MM.1S (cell line): ENCODE measurements at regions not wholly inside any gene's neighbourhood (a gene's known extent, or its start where the extent isn't known, plus 50 kb on each side); places are given as distances from the start of the nearest gene placed in this dataset.

Experiments
- DNase-seq: peaks from one replicate; pipeline ENCODE4 v3.0.0-alpha.2; 2015
- H2AFZ ChIP-seq: fragments of 300-600 bp; sonication (generic); 2 replicates; pipeline ENCODE4 v1.6.0; 2016; ENCODE audit warnings: antibody characterized with exemption, low read length
- H3F3A ChIP-seq: fragments of 300-600 bp; sonication (generic); 2 replicates; pipeline ENCODE4 v1.6.1; 2016; ENCODE audit warnings: mild to moderate bottlenecking, antibody characterized with exemption, low read length, moderate library complexity, mixed read lengths; ENCODE audit not compliant: insufficient read depth
- H3K27ac ChIP-seq: fragments of 300-600 bp; sonication (generic); 2 replicates; pipeline ENCODE4 v1.5.1; 2016; ENCODE audit warnings: mild to moderate bottlenecking, low read length
- H3K27me3 ChIP-seq: fragments of 300-600 bp; sonication (generic); replicated peaks from 2 replicates; pipeline ENCODE4 v1.6.0; 2016; ENCODE audit warnings: low read length; ENCODE audit not compliant: insufficient read depth
- H3K36me3 ChIP-seq: fragments of 300-600 bp; sonication (generic); replicated peaks from 2 replicates; pipeline ENCODE4 v1.6.1; 2016; ENCODE audit warnings: mild to moderate bottlenecking, low read length, mixed read lengths; ENCODE audit not compliant: insufficient read depth
- H3K4me1 ChIP-seq: fragments of 300-600 bp; sonication (generic); 2 replicates; pipeline ENCODE4 v1.6.1; 2016; ENCODE audit warnings: low read length, mixed read lengths
- H3K4me2 ChIP-seq: fragments of 300-600 bp; sonication (generic); 2 replicates; pipeline ENCODE4 v1.6.0; 2016; ENCODE audit warnings: low read depth, low read length
- H3K4me3 ChIP-seq: fragments of 300-600 bp; sonication (generic); 2 replicates; pipeline ENCODE4 v1.5.1; 2016; ENCODE audit warnings: low read length, mixed read lengths
- H3K79me2 ChIP-seq: fragments of 300-600 bp; sonication (generic); 2 replicates; pipeline ENCODE4 v1.6.1; 2016; ENCODE audit warnings: mixed run types, low read length, mixed read lengths
- H3K9ac ChIP-seq: fragments of 300-600 bp; sonication (generic); 2 replicates; pipeline ENCODE4 v1.6.1; 2016; ENCODE audit warnings: low read length, mixed read lengths
- H3K9me2 ChIP-seq: fragments of 300-600 bp; sonication (generic); replicated peaks from 2 replicates; pipeline ENCODE4 v1.6.1; 2016; ENCODE audit warnings: mild to moderate bottlenecking, low read length, mixed read lengths; ENCODE audit not compliant: insufficient read depth
- H3K9me3 ChIP-seq: fragments of 300-600 bp; sonication (generic); replicated peaks from 2 replicates; pipeline ENCODE4 v1.6.1; 2016; ENCODE audit warnings: mild to moderate bottlenecking, low read length, mixed read lengths; ENCODE audit not compliant: insufficient read depth
- H4K20me1 ChIP-seq: fragments of 300-600 bp; sonication (generic); 2 replicates; pipeline ENCODE4 v1.6.1; 2016; ENCODE audit warnings: mild to moderate bottlenecking, low read length, moderate library complexity, mixed read lengths; ENCODE audit not compliant: insufficient read depth
- EZH2 ChIP-seq: fragments of 300-600 bp; sonication (generic); optimal IDR thresholded peaks from 2 replicates; pipeline ENCODE3; 2017; ENCODE audit warnings: low read depth, mild to moderate bottlenecking, antibody characterized with exemption, low read length, mixed read lengths
- EZH2phosphoT487 ChIP-seq: fragments of 300-600 bp; sonication (generic); IDR thresholded peaks from 2 replicates; pipeline ENCODE4 v1.6.1; 2018; ENCODE audit warnings: antibody characterized with exemption, low read length
- TF ChIP-seq, protein P1 (sequence below): fragments of 300-600 bp; sonication (generic); IDR thresholded peaks from 2 replicates; pipeline ENCODE4 v1.5.1; 2016; ENCODE audit warnings: antibody characterized with exemption, low read length, mixed read lengths

DNA sequence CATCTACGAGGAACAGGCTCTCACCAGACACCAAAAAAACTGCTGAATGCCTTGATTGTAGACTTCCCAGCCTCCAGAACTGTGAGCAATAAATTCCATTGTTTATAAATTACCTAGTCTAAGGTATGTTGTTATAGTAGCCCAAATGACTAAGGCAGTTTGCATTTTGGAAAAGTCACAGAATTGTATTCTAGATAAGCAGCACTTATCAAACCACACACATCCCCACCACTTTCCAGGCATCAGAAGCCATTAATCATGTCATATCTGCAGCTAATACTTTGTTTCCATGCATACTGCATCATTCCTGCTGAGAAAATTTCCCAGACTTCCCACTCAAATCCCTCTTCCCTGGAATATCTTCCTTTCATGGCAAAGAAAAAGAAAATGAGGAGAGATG is 187.2 kb downstream of the INO80D start:
- Histone ChIP-seq H3K4me3 (no peak overlapping the region), H3K9me2 (no peaks in the 10 kb centered on the region), H3K4me1 (no peaks in the 10 kb centered on the region), H3K79me2 (no peaks in the 10 kb centered on the region), H3K9ac (no peak overlapping the region), H3K4me2 (no peak overlapping the region), H3K27ac (no peak overlapping the region), H2AFZ (no peak overlapping the region), H3K27me3 (no peaks in the 10 kb centered on the region), H4K20me1 (no peaks in the 10 kb centered on the region), H3K9me3 (no peaks in the 10 kb centered on the region), H3K36me3 (no peaks in the 10 kb centered on the region), H3F3A (no peaks in the 10 kb centered on the region)
- TF ChIP-seq EZH2 (no peak), EZH2phosphoT487 (no peak)
- TF ChIP-seq, protein P1, sequence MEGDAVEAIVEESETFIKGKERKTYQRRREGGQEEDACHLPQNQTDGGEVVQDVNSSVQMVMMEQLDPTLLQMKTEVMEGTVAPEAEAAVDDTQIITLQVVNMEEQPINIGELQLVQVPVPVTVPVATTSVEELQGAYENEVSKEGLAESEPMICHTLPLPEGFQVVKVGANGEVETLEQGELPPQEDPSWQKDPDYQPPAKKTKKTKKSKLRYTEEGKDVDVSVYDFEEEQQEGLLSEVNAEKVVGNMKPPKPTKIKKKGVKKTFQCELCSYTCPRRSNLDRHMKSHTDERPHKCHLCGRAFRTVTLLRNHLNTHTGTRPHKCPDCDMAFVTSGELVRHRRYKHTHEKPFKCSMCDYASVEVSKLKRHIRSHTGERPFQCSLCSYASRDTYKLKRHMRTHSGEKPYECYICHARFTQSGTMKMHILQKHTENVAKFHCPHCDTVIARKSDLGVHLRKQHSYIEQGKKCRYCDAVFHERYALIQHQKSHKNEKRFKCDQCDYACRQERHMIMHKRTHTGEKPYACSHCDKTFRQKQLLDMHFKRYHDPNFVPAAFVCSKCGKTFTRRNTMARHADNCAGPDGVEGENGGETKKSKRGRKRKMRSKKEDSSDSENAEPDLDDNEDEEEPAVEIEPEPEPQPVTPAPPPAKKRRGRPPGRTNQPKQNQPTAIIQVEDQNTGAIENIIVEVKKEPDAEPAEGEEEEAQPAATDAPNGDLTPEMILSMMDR = no peak
- no peak for DNase-seq

DNA sequence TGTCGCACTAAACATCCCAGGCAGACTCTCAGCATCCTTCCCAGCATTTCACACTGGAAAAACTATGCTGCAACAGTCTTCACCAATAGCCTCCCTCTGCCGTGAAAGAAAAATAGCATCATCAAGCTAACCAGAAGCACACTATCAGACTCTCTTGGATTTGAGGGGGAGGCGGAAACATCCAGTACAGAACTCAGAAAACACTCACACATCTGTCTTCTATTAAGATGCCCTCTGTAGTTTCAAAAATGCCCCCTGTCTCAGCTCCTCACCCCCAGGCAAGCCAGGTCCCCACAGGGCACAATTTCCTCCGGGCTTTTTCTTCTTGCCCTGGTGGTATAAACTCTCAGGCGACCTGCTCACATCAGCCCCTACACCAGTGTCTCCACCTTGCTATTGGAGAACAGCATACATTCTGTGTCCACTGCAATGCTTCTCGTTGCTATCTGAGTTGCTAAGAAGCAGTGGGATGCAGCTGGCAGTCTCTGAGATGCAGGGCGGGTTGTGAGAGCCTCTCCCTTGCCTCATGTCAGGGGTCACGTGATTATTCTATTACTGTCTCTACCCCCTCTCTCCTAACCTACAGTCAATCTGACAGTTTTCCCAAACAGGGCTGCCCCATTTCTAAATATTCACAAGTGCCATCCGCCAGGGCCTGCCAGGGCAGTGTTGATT is 189.9 kb downstream of the INO80D start:
- Histone ChIP-seq H2AFZ (no peak overlapping the region), H3K27ac (no peak overlapping the region)

DNA sequence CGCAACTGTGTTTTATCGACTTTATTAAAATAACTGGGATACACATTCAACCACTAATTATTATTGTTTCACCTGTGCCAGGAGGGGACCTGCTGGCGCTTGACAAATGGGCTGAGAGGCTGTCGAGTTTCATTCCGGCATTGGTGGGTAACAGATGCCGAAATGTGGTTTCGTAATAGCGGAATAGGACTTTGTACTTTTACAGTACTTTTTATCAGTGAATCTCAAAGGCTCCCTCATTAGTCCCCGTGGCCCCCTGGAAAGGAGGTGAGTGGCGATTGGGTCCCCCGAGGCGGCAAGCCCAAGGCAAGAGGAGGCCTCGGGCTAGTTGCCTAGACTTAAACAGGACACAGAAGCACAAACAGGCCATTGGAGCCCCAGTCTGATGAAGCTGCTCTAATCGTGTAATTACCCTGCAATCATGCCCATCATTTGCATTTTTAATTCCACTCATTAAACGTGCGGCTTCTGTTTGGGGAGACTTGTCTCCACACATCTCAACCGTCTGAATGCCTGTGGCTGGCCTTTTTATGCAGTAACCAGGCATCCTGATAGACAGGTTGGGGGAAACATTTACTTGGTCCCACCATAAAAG is 193.2 kb downstream of the INO80D start:
- no peak overlapping the region for H3K27ac ChIP-seq
- TF ChIP-seq EZH2 = no peak
- TF ChIP-seq EZH2phosphoT487 = no peak
- TF ChIP-seq, protein P1 = no peak
- no peak overlapping the region for H3K4me3 ChIP-seq
- H3K4me2 ChIP-seq = no peak overlapping the region
- H3K79me2 ChIP-seq = no peaks in the 10 kb centered on the region
- no peaks in the 10 kb centered on the region for H3K9me3 ChIP-seq
- H3K9me2 ChIP-seq = no peaks in the 10 kb centered on the region
- H3F3A ChIP-seq = no peaks in the 10 kb centered on the region
- H3K27me3 ChIP-seq = no peaks in the 10 kb centered on the region
- no peak overlapping the region for H2AFZ ChIP-seq
- no peaks in the 10 kb centered on the region for H3K36me3 ChIP-seq
- no peaks in the 10 kb centered on the region for H3K4me1 ChIP-seq
- no peak overlapping the region for H3K9ac ChIP-seq
- no peak for DNase-seq
- no peaks in the 10 kb centered on the region for H4K20me1 ChIP-seq

More for the DNA sequence above, 189.9 kb downstream of the INO80D start:
- Histone ChIP-seq H4K20me1 (no peaks in the 10 kb centered on the region), H3K27me3 (no peaks in the 10 kb centered on the region), H3K9me3 (no peaks in the 10 kb centered on the region), H3K79me2 (no peaks in the 10 kb centered on the region), H3K4me1 (no peaks in the 10 kb centered on the region), H3F3A (no peaks in the 10 kb centered on the region), H3K36me3 (no peaks in the 10 kb centered on the region), H3K4me2 (no peak overlapping the region), H3K9me2 (no peaks in the 10 kb centered on the region), H3K9ac (no peak overlapping the region), H3K4me3 (no peak overlapping the region)
- TF ChIP-seq EZH2 (no peak), EZH2phosphoT487 (no peak)
- TF ChIP-seq, protein P1 = no peak
- no peak for DNase-seq
